ENCODE measurements at regions not wholly inside any gene's neighbourhood (a gene's known extent, or its start where the extent isn't known, plus 50 kb on each side); places are given as distances from the start of the nearest gene placed in this dataset.

GRCh38 chr20:22951966-22952365 is 83.1 kb upstream of the SSTR4 start:
- TF ChIP-seq CTCF (IDR thresholded peaks at IDR 0.05) (no peak), POLR2A (IDR thresholded peaks at IDR 0.05) (no peak)

Measured in adrenal gland (tissue), 5 donors.